Caco-2 (cell line): ENCODE measurements at regions not wholly inside any gene's neighbourhood (a gene's known extent, or its start where the extent isn't known, plus 50 kb on each side); places are given as distances from the start of the nearest gene placed in this dataset.

ENCODE experiments used
- BruUV-seq: library from RNA; stranded (reverse); fragments of 400-500 nt; replicated peaks from 2 replicates; lab custom pipeline; 2021; lab: Mats Ljungman, UMichigan
- CTCF ChIA-PET: fragments of 300-600 bp; sonication (Branson Sonifier 250); formaldehyde crosslinking; loops from one replicate; lab custom pipeline; 2022; ENCODE audit warnings: antibody characterized with exemption; lab: Charles Lee
- POLR2A ChIA-PET: fragments of 300-600 bp; sonication (Branson Sonifier 250); formaldehyde crosslinking; loops from one replicate; lab custom pipeline; 2022; ENCODE audit warnings: antibody characterized with exemption; lab: Charles Lee
- DNase-seq, 2 experiments: peaks; one replicate each; pipeline versions ENCODE4 v3.0.0 to v3.0.0-alpha.2; 2020 to 2022
- H3K27me3 ChIP-seq: replicated peaks from 2 replicates; pipeline ENCODE4 v1.6.0; 2011; ENCODE audit warnings: low read length; ENCODE audit not compliant: control insufficient read depth, insufficient read depth
- H3K36me3 ChIP-seq: 2 replicates; pipeline ENCODE4 v1.5.1; 2011; ENCODE audit warnings: low read length; ENCODE audit not compliant: control insufficient read depth, insufficient read depth
- H3K4me1 ChIP-seq: fragments of 250-450 bp; sonication (Bioruptor Pico); 2 replicates; pipeline ENCODE4 v1.5.1; 2020; ENCODE audit warnings: mild to moderate bottlenecking
- H3K4me3 ChIP-seq: 2 replicates; pipeline ENCODE4 v1.5.1; 2011; ENCODE audit warnings: low read depth, mild to moderate bottlenecking, control low read depth, low read length
- H3K9me3 ChIP-seq: fragments of 250-450 bp; sonication (Bioruptor Pico); 2 replicates; pipeline ENCODE4 v1.5.1; 2020; ENCODE audit warnings: mild to moderate bottlenecking, moderate library complexity
- H3K27ac Mint-ChIP-seq: one replicate; pipeline ENCODE4 v1.8.0; 2022; ENCODE audit warnings: mixed read lengths; ENCODE audit not compliant: unreplicated experiment
- H3K27me3 Mint-ChIP-seq: one replicate; pipeline ENCODE4 v1.8.0; 2022; ENCODE audit warnings: mixed read lengths; ENCODE audit not compliant: insufficient read depth, unreplicated experiment
- H3K36me3 Mint-ChIP-seq: one replicate; pipeline ENCODE4 v1.8.0; 2022; ENCODE audit warnings: mild to moderate bottlenecking, mixed read lengths; ENCODE audit not compliant: insufficient read depth, unreplicated experiment
- H3K4me1 Mint-ChIP-seq: one replicate; pipeline ENCODE4 v1.8.0; 2022; ENCODE audit warnings: low read depth, mixed read lengths; ENCODE audit not compliant: unreplicated experiment
- H3K4me3 Mint-ChIP-seq: one replicate; pipeline ENCODE4 v1.8.0; 2022; ENCODE audit warnings: mild to moderate bottlenecking, moderate library complexity, mixed read lengths; ENCODE audit not compliant: unreplicated experiment
- H3K9me3 Mint-ChIP-seq: one replicate; pipeline ENCODE4 v1.8.0; 2022; ENCODE audit warnings: mixed read lengths; ENCODE audit not compliant: unreplicated experiment
- CTCF ChIP-seq, 2 experiments: fragments of 200-600 bp in 1 of 2; IDR thresholded peaks; 1 replicate in 1 of 2; 2 replicates in 1 of 2; pipeline versions ENCODE4 v1.5.1 to v1.8.0; 2011 to 2022; ENCODE audit warnings: antibody characterized with exemption in 1 of 2, control low read depth in 1 of 2, inconsistent platforms in 1 of 2, low read depth in 1 of 2, low read length in 1 of 2, mild to moderate bottlenecking in 1 of 2, moderate library complexity in 1 of 2; ENCODE audit not compliant: insufficient read depth in 1 of 2, severe bottlenecking in 1 of 2, unreplicated experiment in 1 of 2
- intact Hi-C: fragments of 100-400 bp; cut with micrococcal nuclease; formaldehyde crosslinking; loops from one replicate; pipeline ENCODE4 v1.10.0; 2022; ENCODE audit not compliant: unreplicated experiment

DNA sequence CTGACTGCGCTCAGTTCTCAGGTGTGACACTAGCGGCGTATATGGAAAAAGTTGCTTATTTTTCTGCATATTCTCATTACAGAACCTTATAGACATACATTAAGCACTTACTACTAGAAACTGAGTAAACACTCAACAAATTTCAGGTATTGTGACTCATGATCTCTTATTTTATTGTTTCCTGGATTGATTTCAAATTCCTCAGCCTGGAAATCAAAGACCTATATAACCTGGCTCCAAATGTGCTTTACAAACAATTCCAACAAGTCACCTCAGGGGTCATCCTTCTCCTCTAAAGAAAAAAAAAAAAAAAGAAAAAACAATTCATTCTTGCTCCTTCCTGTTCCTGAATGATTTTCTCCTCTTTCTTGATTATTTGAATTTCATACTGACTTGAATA, 152.3 kb downstream of the ADAM29 start:
- ChIA-PET CTCF (no interaction called here), POLR2A (no interaction called here)
- DNase-seq, result no peak
- no peaks in the 10 kb centered on the region for H3K27me3 ChIP-seq
- H3K9me3 Mint-ChIP-seq, result no peaks in the 10 kb centered on the region
- no peaks in the 10 kb centered on the region for H3K36me3 Mint-ChIP-seq
- intact Hi-C loops, result no loop called here
- H3K4me1 ChIP-seq, result no peaks in the 10 kb centered on the region
- no peaks in the 10 kb centered on the region for H3K4me1 Mint-ChIP-seq
- no peak for TF ChIP-seq CTCF (IDR thresholded peaks at IDR 0.05; ENCODE audit: insufficient read depth in 1 of 2, low read depth in 1 of 2, low read length in 1 of 2, severe bottlenecking in 1 of 2, unreplicated experiment in 1 of 2)
- no peak overlapping the region for H3K4me3 Mint-ChIP-seq
- H3K4me3 ChIP-seq, result no peak overlapping the region
- no peaks in the 10 kb centered on the region for H3K36me3 ChIP-seq
- BruUV-seq, result no TSS peak
- H3K27me3 Mint-ChIP-seq, result no peaks in the 10 kb centered on the region
- H3K9me3 ChIP-seq, result no peaks in the 10 kb centered on the region
- no peak overlapping the region for H3K27ac Mint-ChIP-seq

GRCh38 chr4:175071123-175071522, 153.0 kb downstream of the ADAM29 start:
- no TSS peak for BruUV-seq
- no peaks in the 10 kb centered on the region for H3K4me1 ChIP-seq
- Mint-ChIP-seq H3K27ac (no peak overlapping the region), H3K27me3 (no peaks in the 10 kb centered on the region), H3K9me3 (no peaks in the 10 kb centered on the region), H3K4me3 (no peak overlapping the region), H3K36me3 (no peaks in the 10 kb centered on the region), H3K4me1 (no peaks in the 10 kb centered on the region)
- ChIA-PET POLR2A (no interaction called here), CTCF (no interaction called here)
- TF ChIP-seq CTCF (IDR thresholded peaks at IDR 0.05; ENCODE audit: insufficient read depth in 1 of 2, low read depth in 1 of 2, low read length in 1 of 2, severe bottlenecking in 1 of 2, unreplicated experiment in 1 of 2), result no peak
- no peaks in the 10 kb centered on the region for H3K36me3 ChIP-seq
- no peak for DNase-seq
- H3K9me3 ChIP-seq, result no peaks in the 10 kb centered on the region
- H3K27me3 ChIP-seq, result no peaks in the 10 kb centered on the region
- H3K4me3 ChIP-seq, result no peak overlapping the region
- intact Hi-C loops, result no loop called here

DNA sequence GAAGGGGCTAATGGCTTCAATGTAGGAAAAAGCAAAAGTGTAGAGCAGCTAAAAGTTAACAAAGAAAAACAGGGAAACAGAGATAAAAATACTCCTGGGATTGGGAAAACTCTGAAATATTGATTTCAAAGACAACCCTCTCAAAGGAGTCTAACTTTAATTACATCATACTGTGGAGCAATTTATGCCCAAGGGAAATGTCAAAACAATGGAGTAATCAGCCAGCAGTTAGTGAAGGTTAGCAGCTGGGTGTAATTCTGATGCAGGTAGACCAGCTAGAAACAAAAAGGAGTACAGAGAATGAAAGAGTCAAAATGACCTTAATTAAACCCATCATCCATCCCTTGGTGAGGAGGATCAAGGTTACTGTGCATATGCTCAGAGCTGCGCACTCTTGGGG, 169.0 kb downstream of the ADAM29 start:
- peaks cover 10% of the 10 kb centered on the region for H3K9me3 Mint-ChIP-seq
- H3K4me1 Mint-ChIP-seq, result no peaks in the 10 kb centered on the region
- no peaks in the 10 kb centered on the region for H3K4me1 ChIP-seq
- H3K4me3 Mint-ChIP-seq, result no peak overlapping the region
- peaks cover 3% of the 10 kb centered on the region for H3K27me3 Mint-ChIP-seq
- no TSS peak for BruUV-seq
- no peak overlapping the region for H3K4me3 ChIP-seq
- no peaks in the 10 kb centered on the region for H3K27me3 ChIP-seq
- no peaks in the 10 kb centered on the region for H3K36me3 ChIP-seq
- H3K36me3 Mint-ChIP-seq, result no peaks in the 10 kb centered on the region
- no peak for TF ChIP-seq CTCF (IDR thresholded peaks at IDR 0.05; ENCODE audit: insufficient read depth in 1 of 2, low read depth in 1 of 2, low read length in 1 of 2, severe bottlenecking in 1 of 2, unreplicated experiment in 1 of 2)
- intact Hi-C loops, result no loop called here
- H3K27ac Mint-ChIP-seq, result no peak overlapping the region
- ChIA-PET CTCF (no interaction called here), POLR2A (no interaction called here)
- no peaks in the 10 kb centered on the region for H3K9me3 ChIP-seq
- DNase-seq, result no peak
